ENCODE measurements at regions not wholly inside any gene's neighbourhood (a gene's known extent, or its start where the extent isn't known, plus 50 kb on each side); places are given as distances from the start of the nearest gene placed in this dataset.

DNA sequence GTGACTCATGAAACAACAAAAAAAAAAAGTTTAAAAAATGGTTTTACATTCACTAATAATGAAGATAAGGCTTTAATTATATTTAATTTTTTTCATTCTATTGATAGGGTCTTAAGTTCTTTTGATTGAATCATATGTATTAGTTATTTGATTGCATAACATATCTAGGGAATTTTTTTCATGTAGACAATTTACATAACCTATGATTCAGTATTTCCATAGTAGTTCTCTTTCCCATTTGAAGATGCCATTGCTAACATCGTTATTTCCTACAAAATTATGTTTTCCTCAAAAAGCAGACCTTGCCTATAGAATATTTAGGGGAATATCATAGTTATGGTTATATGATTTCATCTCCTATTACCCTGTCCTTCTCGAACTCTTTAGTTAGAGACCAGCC is 463.4 kb downstream of the TFAP2B start:
- no peaks in the 10 kb centered on the region for H3K4me1 ChIP-seq (ENCODE audit: control insufficient read depth in 1 of 2, insufficient read depth in 2 of 2, low read length in 2 of 2)
- H3K27me3 ChIP-seq (ENCODE audit: control insufficient read depth in 1 of 2, insufficient read depth in 2 of 2, low read length in 1 of 2): no peaks in the 10 kb centered on the region
- H3K9me3 ChIP-seq (ENCODE audit: control insufficient read depth, low read length): no peaks in the 10 kb centered on the region
- H3K36me3 ChIP-seq (ENCODE audit: control insufficient read depth in 1 of 2, insufficient read depth in 2 of 2, low read length in 1 of 2): no peaks in the 10 kb centered on the region
- H3K27ac ChIP-seq (ENCODE audit: low read depth in 1 of 2, low read length in 2 of 2): no peak overlapping the region
- H3K4me3 ChIP-seq (ENCODE audit: low read length in 2 of 2): no peak overlapping the region
- 73 to 82% methylated on average over 2 of the region's 2 CpGs for WGBS, 2 donors
- no peak for DNase-seq
- ATAC-seq (ENCODE audit: low FRiP score): no peak
- intact Hi-C loops (cut with DNase I): no loop called here

GRCh38 chr6:51283723-51284355 is 465.2 kb downstream of the TFAP2B start:
- intact Hi-C loops (cut with DNase I): no loop called here
- Histone ChIP-seq H3K4me1 (ENCODE audit: control insufficient read depth in 1 of 2, insufficient read depth in 2 of 2, low read length in 2 of 2) (no peaks in the 10 kb centered on the region), H3K36me3 (ENCODE audit: control insufficient read depth in 1 of 2, insufficient read depth in 2 of 2, low read length in 1 of 2) (no peaks in the 10 kb centered on the region), H3K9me3 (ENCODE audit: control insufficient read depth, low read length) (no peaks in the 10 kb centered on the region), H3K4me3 (ENCODE audit: low read length in 2 of 2) (no peak overlapping the region), H3K27me3 (ENCODE audit: control insufficient read depth in 1 of 2, insufficient read depth in 2 of 2, low read length in 1 of 2) (no peaks in the 10 kb centered on the region), H3K27ac (ENCODE audit: low read depth in 1 of 2, low read length in 2 of 2) (no peak overlapping the region)
- DNase-seq: no peak
- WGBS, 2 donors: 72 to 74% methylated on average over 6 of the region's 6 CpGs
- no peak for ATAC-seq (ENCODE audit: low FRiP score)

GRCh38 chr6:51285876-51286275 is 467.2 kb downstream of the TFAP2B start:
- Histone ChIP-seq H3K9me3 (ENCODE audit: control insufficient read depth, low read length) (no peaks in the 10 kb centered on the region), H3K36me3 (ENCODE audit: control insufficient read depth in 1 of 2, insufficient read depth in 2 of 2, low read length in 1 of 2) (no peaks in the 10 kb centered on the region), H3K4me1 (ENCODE audit: control insufficient read depth in 1 of 2, insufficient read depth in 2 of 2, low read length in 2 of 2) (no peaks in the 10 kb centered on the region), H3K27me3 (ENCODE audit: control insufficient read depth in 1 of 2, insufficient read depth in 2 of 2, low read length in 1 of 2) (no peaks in the 10 kb centered on the region), H3K4me3 (ENCODE audit: low read length in 2 of 2) (no peak overlapping the region), H3K27ac (ENCODE audit: low read depth in 1 of 2, low read length in 2 of 2) (no peak overlapping the region)
- DNase-seq (no peak), ATAC-seq (ENCODE audit: low FRiP score) (no peak)
- intact Hi-C loops (cut with DNase I): no loop called here

- Histone ChIP-seq H3K27me3 (ENCODE audit: control insufficient read depth in 1 of 2, insufficient read depth in 2 of 2, low read length in 1 of 2) (no peaks in the 10 kb centered on the region), H3K27ac (ENCODE audit: low read depth in 1 of 2, low read length in 2 of 2) (no peak overlapping the region), H3K36me3 (ENCODE audit: control insufficient read depth in 1 of 2, insufficient read depth in 2 of 2, low read length in 1 of 2) (no peaks in the 10 kb centered on the region), H3K4me1 (ENCODE audit: control insufficient read depth in 1 of 2, insufficient read depth in 2 of 2, low read length in 2 of 2) (no peaks in the 10 kb centered on the region), H3K4me3 (ENCODE audit: low read length in 2 of 2) (no peak overlapping the region), H3K9me3 (ENCODE audit: control insufficient read depth, low read length) (no peaks in the 10 kb centered on the region)
- WGBS, 2 donors: 79 to 84% methylated on average over 3 of the region's 3 CpGs
- no peak for DNase-seq
- no peak for ATAC-seq (ENCODE audit: low FRiP score)
- intact Hi-C loops (cut with DNase I): no loop called here
Observed at GRCh38 chr6:51289041-51289440, 470.4 kb downstream of the TFAP2B start.

DNA sequence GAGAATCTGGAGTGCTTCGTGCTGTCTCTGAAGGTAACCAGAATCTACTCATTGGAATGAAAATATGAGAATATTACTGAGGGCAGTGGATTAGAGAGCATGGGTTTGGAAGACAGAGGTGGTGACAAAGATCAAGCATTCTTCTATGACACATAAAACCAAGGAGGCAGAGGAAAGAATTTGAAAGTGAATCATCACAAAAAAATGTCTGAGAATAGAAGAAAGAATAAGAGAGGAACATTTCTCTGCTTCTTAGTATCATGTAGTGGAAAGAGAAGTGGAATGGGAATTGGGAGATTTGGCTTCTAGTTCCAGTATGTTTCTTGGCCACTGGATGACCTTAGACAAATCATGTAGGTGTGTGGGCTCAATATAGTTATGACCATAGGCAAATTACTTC is 474.0 kb downstream of the TFAP2B start:
- Histone ChIP-seq H3K27ac (ENCODE audit: low read depth in 1 of 2, low read length in 2 of 2) (no peak overlapping the region), H3K27me3 (ENCODE audit: control insufficient read depth in 1 of 2, insufficient read depth in 2 of 2, low read length in 1 of 2) (no peaks in the 10 kb centered on the region), H3K4me1 (ENCODE audit: control insufficient read depth in 1 of 2, insufficient read depth in 2 of 2, low read length in 2 of 2) (no peaks in the 10 kb centered on the region), H3K9me3 (ENCODE audit: control insufficient read depth, low read length) (no peaks in the 10 kb centered on the region), H3K36me3 (ENCODE audit: control insufficient read depth in 1 of 2, insufficient read depth in 2 of 2, low read length in 1 of 2) (no peaks in the 10 kb centered on the region), H3K4me3 (ENCODE audit: low read length in 2 of 2) (no peak overlapping the region)
- intact Hi-C loops (cut with DNase I): no loop called here
- no peak for DNase-seq
- 68 to 82% methylated on average over 1 of the region's 1 CpG for WGBS, 2 donors
- ATAC-seq (ENCODE audit: low FRiP score): no peak

DNA sequence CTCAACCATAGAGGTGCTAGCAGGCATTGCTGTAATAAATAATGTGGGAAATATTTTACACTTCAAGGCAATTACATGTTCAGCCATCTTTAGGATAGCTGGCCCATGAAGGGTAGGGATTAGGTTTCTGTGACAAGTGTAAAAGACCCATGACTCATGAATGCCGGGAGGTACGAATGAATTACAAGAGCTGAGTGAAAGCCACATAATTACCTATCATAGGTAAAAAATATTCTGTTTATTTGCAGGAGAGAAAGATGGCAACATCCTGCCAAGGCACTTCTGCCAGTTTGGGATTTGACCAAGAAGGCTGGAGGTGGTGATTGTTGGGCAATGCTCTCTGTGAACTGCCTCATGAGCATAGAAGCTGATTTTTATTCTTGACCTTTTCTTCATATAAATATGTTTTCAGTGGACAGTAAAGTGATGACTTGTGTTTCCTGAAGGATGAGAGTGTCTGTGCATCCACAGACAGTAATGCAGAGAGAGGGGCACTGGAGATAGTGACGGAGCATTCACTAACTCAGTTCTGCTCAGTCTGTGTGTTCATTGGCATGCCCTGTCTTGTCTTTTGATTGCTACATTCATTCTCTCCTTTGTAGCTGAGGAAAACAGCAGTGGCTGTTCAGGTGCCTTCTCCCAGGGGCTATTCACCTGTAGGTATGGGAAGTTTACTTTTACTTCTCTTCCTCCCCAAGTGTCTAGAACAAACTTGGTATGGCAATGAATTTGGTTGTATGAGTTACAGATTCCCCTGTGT is 481.1 kb downstream of the TFAP2B start:
- Histone ChIP-seq H3K9me3 (ENCODE audit: control insufficient read depth, low read length) (no peaks in the 10 kb centered on the region), H3K4me1 (ENCODE audit: control insufficient read depth in 1 of 2, insufficient read depth in 2 of 2, low read length in 2 of 2) (no peaks in the 10 kb centered on the region), H3K4me3 (ENCODE audit: low read length in 2 of 2) (no peak overlapping the region), H3K36me3 (ENCODE audit: control insufficient read depth in 1 of 2, insufficient read depth in 2 of 2, low read length in 1 of 2) (no peaks in the 10 kb centered on the region), H3K27me3 (ENCODE audit: control insufficient read depth in 1 of 2, insufficient read depth in 2 of 2, low read length in 1 of 2) (no peaks in the 10 kb centered on the region), H3K27ac (ENCODE audit: low read depth in 1 of 2, low read length in 2 of 2) (no peak overlapping the region)
- no peak for ATAC-seq (ENCODE audit: low FRiP score)
- no peak for DNase-seq
- WGBS, 2 donors: 81 to 86% methylated on average over 3 of the region's 3 CpGs
- intact Hi-C loops (cut with DNase I): no loop called here

- intact Hi-C loops (cut with DNase I): no loop called here
Observed at GRCh38 chr6:51300510-51300909, 481.8 kb downstream of the TFAP2B start.

GRCh38 chr6:51301962-51302361 is 483.3 kb downstream of the TFAP2B start:
- Histone ChIP-seq H3K27me3 (ENCODE audit: control insufficient read depth in 1 of 2, insufficient read depth in 2 of 2, low read length in 1 of 2) (no peaks in the 10 kb centered on the region), H3K27ac (ENCODE audit: low read depth in 1 of 2, low read length in 2 of 2) (no peak overlapping the region), H3K9me3 (ENCODE audit: control insufficient read depth, low read length) (no peaks in the 10 kb centered on the region), H3K36me3 (ENCODE audit: control insufficient read depth in 1 of 2, insufficient read depth in 2 of 2, low read length in 1 of 2) (no peaks in the 10 kb centered on the region), H3K4me1 (ENCODE audit: control insufficient read depth in 1 of 2, insufficient read depth in 2 of 2, low read length in 2 of 2) (no peaks in the 10 kb centered on the region), H3K4me3 (ENCODE audit: low read length in 2 of 2) (no peak overlapping the region)
- no peak for DNase-seq
- no peak for ATAC-seq (ENCODE audit: low FRiP score)
- WGBS, 2 donors: 40 to 45% methylated on average over 3 of the region's 3 CpGs
- intact Hi-C loops (cut with DNase I): no loop called here

More at GRCh38 chr6:51300510-51300909, 481.8 kb downstream of the TFAP2B start:
- Histone ChIP-seq H3K4me1 (ENCODE audit: control insufficient read depth in 1 of 2, insufficient read depth in 2 of 2, low read length in 2 of 2) (no peaks in the 10 kb centered on the region), H3K36me3 (ENCODE audit: control insufficient read depth in 1 of 2, insufficient read depth in 2 of 2, low read length in 1 of 2) (no peaks in the 10 kb centered on the region), H3K27me3 (ENCODE audit: control insufficient read depth in 1 of 2, insufficient read depth in 2 of 2, low read length in 1 of 2) (no peaks in the 10 kb centered on the region), H3K4me3 (ENCODE audit: low read length in 2 of 2) (no peak overlapping the region), H3K27ac (ENCODE audit: low read depth in 1 of 2, low read length in 2 of 2) (no peak overlapping the region), H3K9me3 (ENCODE audit: control insufficient read depth, low read length) (no peaks in the 10 kb centered on the region)
- DNase-seq (no peak), ATAC-seq (ENCODE audit: low FRiP score) (no peak)

DNA sequence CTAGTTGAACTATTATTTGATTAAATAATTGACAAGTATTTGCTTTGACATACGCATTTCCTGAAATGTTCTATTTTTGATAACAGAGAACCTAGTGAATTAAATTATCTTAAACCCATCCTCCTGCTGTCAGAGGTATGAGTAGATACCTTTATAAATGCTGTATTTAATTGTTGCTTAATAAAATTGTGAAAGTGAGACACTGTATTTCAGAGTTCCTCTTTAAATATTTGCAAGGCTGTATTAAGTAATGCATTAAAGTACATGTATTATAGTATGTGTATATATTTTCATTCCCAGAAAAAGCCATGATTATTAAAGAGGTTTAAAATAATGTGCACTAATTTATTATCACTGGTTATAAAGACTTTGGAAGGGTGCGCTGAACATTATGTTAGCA is 483.8 kb downstream of the TFAP2B start:
- 91 to 94% methylated on average over 2 of the region's 2 CpGs for WGBS, 2 donors
- Histone ChIP-seq H3K4me1 (ENCODE audit: control insufficient read depth in 1 of 2, insufficient read depth in 2 of 2, low read length in 2 of 2) (no peaks in the 10 kb centered on the region), H3K4me3 (ENCODE audit: low read length in 2 of 2) (no peak overlapping the region), H3K27me3 (ENCODE audit: control insufficient read depth in 1 of 2, insufficient read depth in 2 of 2, low read length in 1 of 2) (no peaks in the 10 kb centered on the region), H3K36me3 (ENCODE audit: control insufficient read depth in 1 of 2, insufficient read depth in 2 of 2, low read length in 1 of 2) (no peaks in the 10 kb centered on the region), H3K27ac (ENCODE audit: low read depth in 1 of 2, low read length in 2 of 2) (no peak overlapping the region), H3K9me3 (ENCODE audit: control insufficient read depth, low read length) (no peaks in the 10 kb centered on the region)
- intact Hi-C loops (cut with DNase I): no loop called here
- ATAC-seq (ENCODE audit: low FRiP score) (no peak), DNase-seq (no peak)

Data from aorta (tissue), 5 donors.